IMR-90 (cell line): ENCODE measurements at regions not wholly inside any gene's neighbourhood (a gene's known extent, or its start where the extent isn't known, plus 50 kb on each side); places are given as distances from the start of the nearest gene placed in this dataset.

ENCODE experiments used
- ATAC-seq: fragments of 200-7000 bp; cut with Tn5 transposase; 2 replicates; pipeline ENCODE4 v1.9.1; 2020; ENCODE audit warnings: low read depth, mild to moderate bottlenecking, moderate library complexity
- BruUV-seq: library from RNA; stranded (reverse); fragments of 400-500 nt; replicated peaks from 2 replicates; lab custom pipeline; 2021; lab: Mats Ljungman, UMichigan
- CTCF ChIA-PET: fragments of 300-600 bp; formaldehyde crosslinking; extraction: SDS; loops from one replicate; lab custom pipeline; 2021; ENCODE audit warnings: antibody characterized with exemption; lab: Yijun Ruan, JAX
- POLR2A ChIA-PET: fragments of 300-600 bp; sonication (Branson Sonifier 250); formaldehyde crosslinking; loops from one replicate; lab custom pipeline; 2022; ENCODE audit warnings: antibody characterized with exemption; ENCODE audit not compliant: unreplicated experiment; lab: Charles Lee
- DNase-seq: peaks from one replicate; pipeline ENCODE4 v3.0.0; 2013
- H2AFZ ChIP-seq: replicated peaks from 2 replicates; pipeline ENCODE3; 2013; ENCODE audit warnings: low read length, mild to moderate bottlenecking; ENCODE audit not compliant: poor library complexity
- H2AK5ac ChIP-seq: 2 replicates; pipeline ENCODE4 v1.6.1; 2013; ENCODE audit warnings: low read depth, low read length, inconsistent platforms
- H2AK9ac ChIP-seq: replicated peaks from 2 replicates; pipeline ENCODE3; 2013; ENCODE audit warnings: mild to moderate bottlenecking, low read depth, low read length, moderate library complexity; ENCODE audit not compliant: poor library complexity
- H2BK120ac ChIP-seq: 2 replicates; pipeline ENCODE4 v1.6.1; 2013; ENCODE audit warnings: low read depth, low read length, inconsistent platforms
- H2BK15ac ChIP-seq: 3 replicates; pipeline ENCODE4 v1.6.1; 2013; ENCODE audit warnings: low read depth, low read length, inconsistent platforms
- H2BK20ac ChIP-seq: 2 replicates; pipeline ENCODE4 v1.6.1; 2013; ENCODE audit warnings: low read depth, mild to moderate bottlenecking, inconsistent platforms, low read length, moderate library complexity
- H2BK5ac ChIP-seq: 2 replicates; pipeline ENCODE4 v1.6.1; 2013; ENCODE audit warnings: mild to moderate bottlenecking, low read depth, low read length, inconsistent platforms; ENCODE audit not compliant: poor library complexity, severe bottlenecking
- H3K14ac ChIP-seq: replicated peaks from 2 replicates; pipeline ENCODE4 v1.6.1; 2013; ENCODE audit warnings: low read depth, low read length, inconsistent platforms
- H3K18ac ChIP-seq: 2 replicates; pipeline ENCODE4 v1.6.1; 2013; ENCODE audit warnings: low read depth, low read length, control low read depth
- H3K23ac ChIP-seq: 2 replicates; pipeline ENCODE4 v1.6.1; 2013; ENCODE audit warnings: low read depth, low read length, inconsistent platforms
- H3K27ac ChIP-seq: 2 replicates; pipeline ENCODE4 v1.5.1; 2013; ENCODE audit warnings: mild to moderate bottlenecking, control low read depth, low read length; ENCODE audit not compliant: insufficient read depth
- H3K27me3 ChIP-seq: 2 replicates; pipeline ENCODE4 v1.6.1; 2013; ENCODE audit warnings: low read length; ENCODE audit not compliant: control insufficient read depth, insufficient read depth
- H3K36me3 ChIP-seq: 2 replicates; pipeline ENCODE4 v1.6.1; 2013; ENCODE audit warnings: low read length, mixed read lengths; ENCODE audit not compliant: control insufficient read depth, insufficient read depth
- H3K4ac ChIP-seq: 2 replicates; pipeline ENCODE4 v1.6.1; 2013; ENCODE audit warnings: low read depth, low read length, inconsistent platforms
- H3K4me1 ChIP-seq: 2 replicates; pipeline ENCODE4 v1.6.1; 2013; ENCODE audit warnings: low read length, mixed read lengths; ENCODE audit not compliant: control insufficient read depth, insufficient read depth
- H3K4me2 ChIP-seq: 2 replicates; pipeline ENCODE4 v1.6.1; 2013; ENCODE audit warnings: low read depth, mild to moderate bottlenecking, control low read depth, low read length, moderate library complexity
- H3K4me3 ChIP-seq: 2 replicates; pipeline ENCODE4 v1.5.1; 2013; ENCODE audit warnings: low read depth, mild to moderate bottlenecking, control low read depth, low read length, moderate library complexity; ENCODE audit not compliant: insufficient read depth
- H3K56ac ChIP-seq: 2 replicates; pipeline ENCODE4 v1.6.1; 2013; ENCODE audit warnings: low read length, inconsistent platforms; ENCODE audit not compliant: insufficient read depth; ENCODE audit errors: extremely low read depth
- H3K79me1 ChIP-seq, 2 experiments: 2 replicates each; pipeline ENCODE4 v1.6.1; 2013; ENCODE audit warnings: low read length in 2 of 2, inconsistent platforms in 1 of 2, low read depth in 1 of 2
- H3K9ac ChIP-seq: 2 replicates; pipeline ENCODE4 v1.6.1; 2013; ENCODE audit warnings: low read depth, low read length, control low read depth
- H3K9me1 ChIP-seq: 2 replicates; pipeline ENCODE4 v1.6.1; 2013; ENCODE audit warnings: low read length, inconsistent platforms; ENCODE audit not compliant: insufficient read depth
- H3K9me3 ChIP-seq: 2 replicates; pipeline ENCODE4 v1.6.1; 2013; ENCODE audit warnings: low read length; ENCODE audit not compliant: control insufficient read depth, insufficient read depth
- H4K20me1 ChIP-seq: 2 replicates; pipeline ENCODE4 v1.6.1; 2013; ENCODE audit warnings: low read length, inconsistent platforms; ENCODE audit not compliant: insufficient read depth
- H4K5ac ChIP-seq: 2 replicates; pipeline ENCODE4 v1.6.1; 2013; ENCODE audit warnings: mild to moderate bottlenecking, low read depth, low read length, control low read depth
- H4K8ac ChIP-seq, 2 experiments: 2 replicates each; pipeline ENCODE4 v1.6.1; 2013; ENCODE audit warnings: low read depth in 2 of 2, low read length in 2 of 2, control low read depth in 1 of 2, inconsistent platforms in 1 of 2
- H4K91ac ChIP-seq: 2 replicates; pipeline ENCODE4 v1.6.1; 2013; ENCODE audit warnings: low read depth, low read length, inconsistent platforms; ENCODE audit not compliant: insufficient read depth
- CHD1 ChIP-seq: IDR thresholded peaks from 2 replicates; pipeline ENCODE4 v1.6.1; 2012; ENCODE audit warnings: low read depth, low read length, improper control_type of control experiment
- WGBS, 2 experiments: methylation state at CpG; one replicate each; pipeline versions ENCODE4 v1.1.5 to v1.1.7; 2013; ENCODE audit warnings: missing lambda C conversion rate in 2 of 2; ENCODE audit not compliant: insufficient read length in 1 of 2; ENCODE audit errors: extremely low coverage in 2 of 2; 5-methylcytosine and 5-hydroxymethylcytosine counted together
- dilution Hi-C: fragments of 300-500 bp; cut with HindIII; formaldehyde crosslinking; loops from one replicate; pipeline ENCODE4 v1.14.3; 2018; ENCODE audit warnings: low sequenced_read_pairs; ENCODE audit not compliant: unreplicated experiment
- in situ Hi-C: fragments of 300-500 bp; cut with MboI; formaldehyde crosslinking; loops from 3 replicates; pipeline ENCODE4 v1.14.3; 2019; ENCODE audit warnings: low sequenced_read_pairs, inconsistent platforms, mixed read lengths
- intact Hi-C: fragments of 100-400 bp; cut with micrococcal nuclease; formaldehyde crosslinking; loops from 2 replicates; pipeline ENCODE4 v1.10.0; 2022

- dilution Hi-C loops (no loop called here), intact Hi-C loops (no loop called here)
- POLR2A ChIA-PET = no interaction called here
Measured at GRCh38 chr5:135114759-135115158, 80.7 kb upstream of the PITX1 start.

More at GRCh38 chr5:135114759-135115158, 80.7 kb upstream of the PITX1 start:
- Histone ChIP-seq H2BK5ac (no peak overlapping the region), H4K20me1 (no peaks in the 10 kb centered on the region; the same call in 1 of the 2 replicates), H4K91ac (no peak overlapping the region), H2AFZ (no peak overlapping the region), H4K8ac (no peak overlapping the region), H2BK15ac (no peak overlapping the region), H3K27me3 (no peaks in the 10 kb centered on the region; the same call in 1 of the 2 replicates), H3K4me1 (peaks cover 7% of the 10 kb centered on the region; the same call in 1 of the 2 replicates), H3K56ac (no peak overlapping the region), H3K79me1 (no peaks in the 10 kb centered on the region), H3K27ac (no peak overlapping the region), H3K9me3 (no peaks in the 10 kb centered on the region), H3K18ac (no peak overlapping the region; the same call in 1 of the 2 replicates), H3K23ac (no peak overlapping the region), H3K9ac (no peak overlapping the region), H2BK120ac (no peak overlapping the region), H2AK9ac (no peak overlapping the region), H3K14ac (no peak overlapping the region), H2AK5ac (no peak overlapping the region), H3K4me2 (no peak overlapping the region), H3K4me3 (no peak overlapping the region), H3K9me1 (no peaks in the 10 kb centered on the region), H3K4ac (peak overlapping the region; percentile 2; the same call in 1 of the 2 replicates), H2BK20ac (no peak overlapping the region), H4K5ac (no peak overlapping the region; the same call in 1 of the 2 replicates), H3K36me3 (no peaks in the 10 kb centered on the region)
- ATAC-seq = no peak
- in situ Hi-C loops = no loop called here
- no peak for TF ChIP-seq CHD1
- DNase-seq = no peak
- CTCF ChIA-PET = interaction anchor here (1.2 kb wide), 1 partner anchor 13 kb away, joined by 3 read pairs; no protein-coding TSS in a partner anchor
- no TSS peak for BruUV-seq
- no CpG with 5 or more reads among the region's 2 CpGs for WGBS, 2 experiments
